Small intestine (tissue), 7 donors: ENCODE measurements at regions not wholly inside any gene's neighbourhood (a gene's known extent, or its start where the extent isn't known, plus 50 kb on each side); places are given as distances from the start of the nearest gene placed in this dataset.

Source experiments
- DNase-seq, 2 donors: peaks; one replicate each; pipeline versions ENCODE4 v3.0.0 to v3.0.0-alpha.2; 2013
- FAIRE-seq: peaks from 2 replicates; lab custom pipeline; 2012; peaks lifted over from hg19 to GRCh38; lab: Jason Lieb, UNC
- H3K27ac ChIP-seq, 3 donors: one replicate each; pipeline ENCODE4 v1.5.1; 2013; ENCODE audit warnings: low read length in 2 of 3, mild to moderate bottlenecking in 2 of 3, control low read depth in 1 of 3, inconsistent platforms in 1 of 3, low read depth in 1 of 3, moderate library complexity in 1 of 3
- H3K27me3 ChIP-seq, 3 donors: one replicate each; pipeline ENCODE4 v1.6.1; 2013; ENCODE audit warnings: low read length in 3 of 3, inconsistent platforms in 1 of 3; ENCODE audit not compliant: control insufficient read depth in 3 of 3, insufficient read depth in 3 of 3
- H3K36me3 ChIP-seq, 3 donors: one replicate each; pipeline ENCODE4 v1.6.1; 2013; ENCODE audit warnings: low read length in 3 of 3, inconsistent platforms in 1 of 3, low read depth in 1 of 3, mild to moderate bottlenecking in 1 of 3, moderate library complexity in 1 of 3; ENCODE audit not compliant: control insufficient read depth in 3 of 3, insufficient read depth in 2 of 3
- H3K4me1 ChIP-seq, 3 donors: one replicate each; pipeline ENCODE4 v1.6.1; 2013; ENCODE audit warnings: low read length in 2 of 3, inconsistent platforms in 1 of 3, low read depth in 1 of 3, mild to moderate bottlenecking in 1 of 3, moderate library complexity in 1 of 3; ENCODE audit not compliant: control insufficient read depth in 3 of 3, insufficient read depth in 2 of 3
- H3K4me3 ChIP-seq, 3 donors: one replicate each; pipeline ENCODE4 v1.5.1; 2013; ENCODE audit warnings: low read length in 3 of 3, control low read depth in 1 of 3, inconsistent platforms in 1 of 3, low read depth in 1 of 3, mild to moderate bottlenecking in 1 of 3, moderate library complexity in 1 of 3
- H3K9me3 ChIP-seq, 2 donors: one replicate each; pipeline ENCODE4 v1.6.1; 2013; ENCODE audit warnings: low read depth in 1 of 2, low read length in 1 of 2; ENCODE audit not compliant: control insufficient read depth in 2 of 2, insufficient read depth in 1 of 2
- WGBS, 3 donors: extraction: QIAGEN DNeasy Blood & Tissue Kit; methylation state at CpG; one replicate each; pipeline ENCODE4 v1.1.7; 2013; 5-methylcytosine and 5-hydroxymethylcytosine counted together
- donor health status: healthy with polysubstance abuse.
- donor health status: control.
- donor health status: control.
- donor health status: Bipolar disorder and iron deficiency.
- donor health status: healthy.

- no peaks in the 10 kb centered on the region for H3K27me3 ChIP-seq
- H3K36me3 ChIP-seq = no peaks in the 10 kb centered on the region
- DNase-seq (peak; percentile 39 to 41), FAIRE-seq (peak; percentile 65)
- WGBS, 3 donors = 8 to 25% (median 13%) methylated on average over 3 of the region's 3 CpGs
- no peaks in the 10 kb centered on the region for H3K9me3 ChIP-seq
- H3K27ac ChIP-seq = no peak overlapping the region
- H3K4me1 ChIP-seq = no peaks in the 10 kb centered on the region
- no peak overlapping the region for H3K4me3 ChIP-seq
These were observed 127.1 kb downstream of the FBXO8 start for GRCh38 chr4:174156239-174156826.

- H3K27me3 ChIP-seq = no peaks in the 10 kb centered on the region
- no peak overlapping the region for H3K4me3 ChIP-seq
- 35 to 50% (median 40%) methylated on average over 5 of the region's 5 CpGs for WGBS, 3 donors
- no peak for FAIRE-seq
- no peaks in the 10 kb centered on the region for H3K36me3 ChIP-seq
- H3K4me1 ChIP-seq = no peaks in the 10 kb centered on the region
- no peak for DNase-seq
- H3K9me3 ChIP-seq = no peaks in the 10 kb centered on the region
- no peak overlapping the region for H3K27ac ChIP-seq
These were observed 129.1 kb downstream of the FBXO8 start for GRCh38 chr4:174154215-174154854.

- Histone ChIP-seq H3K4me1 (no peaks in the 10 kb centered on the region), H3K27ac (no peak overlapping the region)
These were observed 130.6 kb downstream of the FBXO8 start for GRCh38 chr4:174152717-174153466.

GRCh38 chr4:174147863-174148262 lies 135.6 kb downstream of the FBXO8 start:
- no peaks in the 10 kb centered on the region for H3K4me1 ChIP-seq
- 59 to 71% (median 61%) methylated on average over 2 of the region's 2 CpGs for WGBS, 3 donors
- no peaks in the 10 kb centered on the region for H3K36me3 ChIP-seq
- DNase-seq (no peak), FAIRE-seq (no peak)
- H3K27ac ChIP-seq = no peak overlapping the region
- no peak overlapping the region for H3K4me3 ChIP-seq
- H3K27me3 ChIP-seq = no peaks in the 10 kb centered on the region
- no peaks in the 10 kb centered on the region for H3K9me3 ChIP-seq

More at GRCh38 chr4:174152717-174153466, 130.6 kb downstream of the FBXO8 start:
- no peak overlapping the region for H3K4me3 ChIP-seq
- FAIRE-seq (peak; percentile 44), DNase-seq (no peak)
- no peaks in the 10 kb centered on the region for H3K27me3 ChIP-seq
- no peaks in the 10 kb centered on the region for H3K9me3 ChIP-seq
- no peaks in the 10 kb centered on the region for H3K36me3 ChIP-seq
- WGBS, 3 donors = 36 to 57% (median 48%) methylated on average over 2 of the region's 2 CpGs

- Histone ChIP-seq H3K4me3 (no peak overlapping the region), H3K9me3 (no peaks in the 10 kb centered on the region), H3K27ac (no peak overlapping the region), H3K36me3 (no peaks in the 10 kb centered on the region), H3K27me3 (no peaks in the 10 kb centered on the region), H3K4me1 (no peaks in the 10 kb centered on the region)
- no peak for FAIRE-seq
- no peak for DNase-seq
These were observed 139.4 kb downstream of the FBXO8 start for GRCh38 chr4:174144106-174144505.

- 63 to 77% (median 64%) methylated on average over 3 of the region's 3 CpGs for WGBS, 3 donors
- Histone ChIP-seq H3K4me3 (no peak overlapping the region), H3K27ac (no peak overlapping the region), H3K27me3 (no peaks in the 10 kb centered on the region), H3K9me3 (no peaks in the 10 kb centered on the region), H3K36me3 (no peaks in the 10 kb centered on the region), H3K4me1 (no peaks in the 10 kb centered on the region)
- DNase-seq (no peak), FAIRE-seq (no peak)
These were observed 141.6 kb downstream of the FBXO8 start for GRCh38 chr4:174141876-174142275.

- no peaks in the 10 kb centered on the region for H3K9me3 ChIP-seq
- DNase-seq (no peak), FAIRE-seq (no peak)
- 86 to 95% (median 89%) methylated on average over 1 of the region's 1 CpG for WGBS, 3 donors
- no peaks in the 10 kb centered on the region for H3K4me1 ChIP-seq
- H3K4me3 ChIP-seq = no peak overlapping the region
- H3K27me3 ChIP-seq = peaks cover 0 to 4% (median 0%) of the 10 kb centered on the region in 3 donors
- no peak overlapping the region for H3K27ac ChIP-seq
- H3K36me3 ChIP-seq = no peaks in the 10 kb centered on the region
These were observed 144.9 kb downstream of the FBXO8 start for GRCh38 chr4:174138616-174139015.

GRCh38 chr4:174137698-174138097 lies 145.8 kb downstream of the FBXO8 start:
- no peak overlapping the region for H3K4me3 ChIP-seq
- peaks cover 0 to 4% (median 0%) of the 10 kb centered on the region in 3 donors for H3K27me3 ChIP-seq
- 59 to 82% (median 66%) methylated on average over 2 of the region's 2 CpGs for WGBS, 3 donors
- no peaks in the 10 kb centered on the region for H3K4me1 ChIP-seq
- FAIRE-seq (no peak), DNase-seq (no peak)
- H3K27ac ChIP-seq = no peak overlapping the region
- H3K9me3 ChIP-seq = no peaks in the 10 kb centered on the region
- H3K36me3 ChIP-seq = no peaks in the 10 kb centered on the region
